Parathyroid adenoma (tissue), 2 donors: ENCODE measurements at regions not wholly inside any gene's neighbourhood (a gene's known extent, or its start where the extent isn't known, plus 50 kb on each side); places are given as distances from the start of the nearest gene placed in this dataset.

ENCODE experiments used
- H2AFZ ChIP-seq: fragments of 300-600 bp; sonication (generic); one replicate; pipeline ENCODE4 v1.7.0; 2017; ENCODE audit warnings: antibody characterized with exemption, mild to moderate bottlenecking
- H3K27ac ChIP-seq: fragments of 300-600 bp; sonication (generic); one replicate; pipeline ENCODE4 v1.7.0; 2017
- H3K27me3 ChIP-seq: fragments of 300-600 bp; sonication (generic); one replicate; pipeline ENCODE4 v1.7.0; 2017; ENCODE audit warnings: low read length; ENCODE audit not compliant: control insufficient read depth, insufficient read depth
- H3K36me3 ChIP-seq: fragments of 300-600 bp; sonication (generic); one replicate; pipeline ENCODE4 v1.7.0; 2017; ENCODE audit warnings: low read length; ENCODE audit not compliant: control insufficient read depth, insufficient read depth
- H3K4me1 ChIP-seq: fragments of 300-600 bp; sonication (generic); one replicate; pipeline ENCODE4 v1.7.0; 2017; ENCODE audit warnings: control low read depth
- H3K4me2 ChIP-seq: fragments of 300-600 bp; sonication (generic); one replicate; pipeline ENCODE4 v1.7.0; 2017; ENCODE audit warnings: low read length
- H3K4me3 ChIP-seq: fragments of 300-600 bp; sonication (generic); one replicate; pipeline ENCODE4 v1.7.0; 2017; ENCODE audit warnings: low read depth, low read length
- H3K79me2 ChIP-seq: fragments of 300-600 bp; sonication (generic); one replicate; pipeline ENCODE4 v1.7.0; 2017; ENCODE audit warnings: control low read depth
- H3K9ac ChIP-seq: fragments of 300-600 bp; sonication (generic); one replicate; pipeline ENCODE4 v1.7.0; 2017; ENCODE audit warnings: mild to moderate bottlenecking
- H3K9me3 ChIP-seq: fragments of 300-600 bp; sonication (generic); one replicate; pipeline ENCODE4 v1.7.0; 2017; ENCODE audit warnings: low read length; ENCODE audit not compliant: control insufficient read depth
- TF ChIP-seq, protein P1 (sequence below): fragments of 300-600 bp; sonication (generic); IDR thresholded peaks from one replicate; pipeline ENCODE4 v1.7.0; 2017; ENCODE audit warnings: antibody characterized with exemption, mild to moderate bottlenecking
- donor health status: primary hyperparathyroidism.

DNA sequence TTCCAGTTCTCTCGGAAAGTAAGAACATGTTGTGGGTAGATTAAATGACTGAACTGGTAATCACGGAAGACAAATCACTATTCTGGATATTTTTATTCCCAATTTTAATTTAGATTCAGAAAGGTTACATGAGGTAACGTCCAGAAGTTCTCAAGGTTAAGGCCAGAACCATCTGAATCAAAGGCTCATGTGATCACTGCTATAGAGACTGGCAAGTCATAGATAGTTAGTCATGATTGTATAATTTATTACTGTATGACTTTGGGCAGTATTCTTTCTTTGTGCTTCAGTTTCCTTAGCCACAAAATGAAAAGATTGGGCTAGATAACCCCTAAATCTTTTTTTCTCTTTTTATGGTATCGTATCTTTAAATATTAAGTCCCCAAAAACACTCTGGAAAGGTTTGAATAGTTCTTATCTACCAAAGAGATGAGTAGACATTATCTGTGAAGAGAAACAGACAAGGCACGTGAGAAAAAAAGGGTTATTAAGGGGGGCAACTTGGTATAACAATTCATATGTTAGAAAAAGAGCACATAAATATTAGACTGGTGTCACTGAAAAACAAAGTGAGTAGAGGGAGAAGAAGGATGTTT, 241.0 kb downstream of the PTPRC start:
- H3K27me3 ChIP-seq = no peaks in the 10 kb centered on the region
- TF ChIP-seq, protein P1, sequence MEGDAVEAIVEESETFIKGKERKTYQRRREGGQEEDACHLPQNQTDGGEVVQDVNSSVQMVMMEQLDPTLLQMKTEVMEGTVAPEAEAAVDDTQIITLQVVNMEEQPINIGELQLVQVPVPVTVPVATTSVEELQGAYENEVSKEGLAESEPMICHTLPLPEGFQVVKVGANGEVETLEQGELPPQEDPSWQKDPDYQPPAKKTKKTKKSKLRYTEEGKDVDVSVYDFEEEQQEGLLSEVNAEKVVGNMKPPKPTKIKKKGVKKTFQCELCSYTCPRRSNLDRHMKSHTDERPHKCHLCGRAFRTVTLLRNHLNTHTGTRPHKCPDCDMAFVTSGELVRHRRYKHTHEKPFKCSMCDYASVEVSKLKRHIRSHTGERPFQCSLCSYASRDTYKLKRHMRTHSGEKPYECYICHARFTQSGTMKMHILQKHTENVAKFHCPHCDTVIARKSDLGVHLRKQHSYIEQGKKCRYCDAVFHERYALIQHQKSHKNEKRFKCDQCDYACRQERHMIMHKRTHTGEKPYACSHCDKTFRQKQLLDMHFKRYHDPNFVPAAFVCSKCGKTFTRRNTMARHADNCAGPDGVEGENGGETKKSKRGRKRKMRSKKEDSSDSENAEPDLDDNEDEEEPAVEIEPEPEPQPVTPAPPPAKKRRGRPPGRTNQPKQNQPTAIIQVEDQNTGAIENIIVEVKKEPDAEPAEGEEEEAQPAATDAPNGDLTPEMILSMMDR = no peak
- no peaks in the 10 kb centered on the region for H3K36me3 ChIP-seq
- no peak overlapping the region for H3K4me2 ChIP-seq
- no peaks in the 10 kb centered on the region for H3K4me1 ChIP-seq
- no peak overlapping the region for H3K27ac ChIP-seq
- no peaks in the 10 kb centered on the region for H3K79me2 ChIP-seq
- no peak overlapping the region for H3K4me3 ChIP-seq
- no peak overlapping the region for H2AFZ ChIP-seq
- no peaks in the 10 kb centered on the region for H3K9me3 ChIP-seq
- H3K9ac ChIP-seq = no peak overlapping the region

DNA sequence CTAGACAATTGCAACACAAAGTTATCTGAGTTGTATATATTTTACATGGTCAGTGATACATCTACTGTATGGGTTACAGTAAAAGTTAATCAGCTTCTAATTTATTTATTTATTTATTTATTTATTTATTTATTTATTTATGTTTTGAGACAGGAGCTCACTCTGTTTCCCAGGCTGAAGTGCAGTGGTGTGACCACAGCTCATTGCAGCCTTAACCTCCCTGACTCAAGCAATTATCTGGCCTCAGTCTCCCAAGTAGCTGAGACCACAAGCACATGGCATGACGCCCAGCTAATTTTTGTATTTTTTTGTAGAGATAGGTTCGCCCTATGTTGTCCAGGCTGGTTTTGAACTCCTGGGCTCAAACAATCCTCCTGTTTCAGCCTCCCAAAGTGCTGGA, 241.6 kb downstream of the PTPRC start:
- Histone ChIP-seq H3K9me3 (no peaks in the 10 kb centered on the region), H3K4me2 (no peak overlapping the region), H3K9ac (no peak overlapping the region), H3K79me2 (no peaks in the 10 kb centered on the region), H3K27me3 (no peaks in the 10 kb centered on the region), H2AFZ (no peak overlapping the region), H3K27ac (no peak overlapping the region), H3K4me1 (no peaks in the 10 kb centered on the region), H3K4me3 (no peak overlapping the region), H3K36me3 (no peaks in the 10 kb centered on the region)
- TF ChIP-seq, protein P1 = no peak

DNA sequence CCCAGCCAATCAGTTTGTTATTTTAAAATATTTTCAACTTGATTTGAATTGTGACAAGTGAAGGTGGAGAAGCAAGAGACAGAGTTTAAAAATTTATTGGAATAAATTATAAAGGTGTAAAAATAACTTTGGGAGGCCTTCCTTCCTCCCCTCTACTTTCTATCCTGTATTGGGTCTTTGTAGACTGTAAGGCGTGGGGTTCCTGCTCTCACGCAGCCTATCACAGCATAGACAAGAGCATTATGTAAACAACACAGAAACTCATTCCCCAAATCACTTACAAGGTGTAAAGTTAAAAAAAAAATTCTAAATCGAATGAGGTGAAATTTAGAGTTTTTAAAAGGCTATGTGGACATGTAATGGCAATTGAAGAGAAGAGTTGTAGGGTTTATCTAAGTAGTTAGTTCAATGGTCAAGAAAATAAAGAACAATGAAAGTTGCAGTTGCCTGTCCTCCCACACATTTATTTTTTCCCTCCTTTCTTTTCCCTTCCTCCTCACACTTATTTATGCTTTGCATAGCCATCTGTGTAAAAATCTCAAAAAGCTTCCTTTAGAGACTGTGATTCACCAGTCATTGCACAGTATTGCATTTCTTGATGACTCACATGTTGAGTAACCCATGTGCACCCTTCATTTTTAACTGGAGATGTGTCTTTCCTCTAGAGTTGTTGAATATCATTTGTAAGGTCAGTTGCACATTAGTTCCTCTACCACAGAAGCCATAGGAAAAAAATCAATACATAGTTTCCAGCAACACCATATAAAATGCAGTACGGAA, 242.2 kb downstream of the PTPRC start:
- no peaks in the 10 kb centered on the region for H3K9me3 ChIP-seq
- H3K27me3 ChIP-seq = no peaks in the 10 kb centered on the region
- H3K9ac ChIP-seq = no peak overlapping the region
- H3K4me1 ChIP-seq = no peaks in the 10 kb centered on the region
- H3K4me3 ChIP-seq = no peak overlapping the region
- H3K36me3 ChIP-seq = no peaks in the 10 kb centered on the region
- H3K4me2 ChIP-seq = no peak overlapping the region
- H3K79me2 ChIP-seq = no peaks in the 10 kb centered on the region
- H3K27ac ChIP-seq = no peak overlapping the region
- TF ChIP-seq, protein P1 = no peak
- no peak overlapping the region for H2AFZ ChIP-seq

DNA sequence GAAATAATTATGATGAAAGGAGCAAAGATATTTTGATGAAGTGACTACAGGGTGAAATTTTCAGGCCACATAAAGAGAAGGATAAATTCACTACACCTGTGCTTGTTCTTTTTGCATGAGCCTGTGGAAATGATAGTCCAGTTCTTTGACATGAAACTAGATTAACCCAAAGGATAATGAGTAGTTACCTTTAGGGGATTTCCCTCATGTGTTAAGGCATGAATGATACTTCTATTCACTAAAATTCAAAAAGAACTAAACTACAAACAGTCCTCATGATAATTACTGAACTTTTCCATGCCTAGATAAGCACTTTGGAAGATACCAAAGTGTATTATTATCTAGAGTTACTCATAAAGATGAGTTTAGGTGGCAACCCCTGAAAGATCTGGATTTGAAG, 244.3 kb downstream of the PTPRC start:
- Histone ChIP-seq H3K27me3 (no peaks in the 10 kb centered on the region), H3K9ac (no peak overlapping the region), H3K4me3 (no peak overlapping the region), H3K9me3 (no peaks in the 10 kb centered on the region), H3K4me1 (no peaks in the 10 kb centered on the region), H3K4me2 (no peak overlapping the region), H2AFZ (no peak overlapping the region), H3K27ac (no peak overlapping the region), H3K36me3 (no peaks in the 10 kb centered on the region), H3K79me2 (no peaks in the 10 kb centered on the region)
- TF ChIP-seq, protein P1 = no peak

DNA sequence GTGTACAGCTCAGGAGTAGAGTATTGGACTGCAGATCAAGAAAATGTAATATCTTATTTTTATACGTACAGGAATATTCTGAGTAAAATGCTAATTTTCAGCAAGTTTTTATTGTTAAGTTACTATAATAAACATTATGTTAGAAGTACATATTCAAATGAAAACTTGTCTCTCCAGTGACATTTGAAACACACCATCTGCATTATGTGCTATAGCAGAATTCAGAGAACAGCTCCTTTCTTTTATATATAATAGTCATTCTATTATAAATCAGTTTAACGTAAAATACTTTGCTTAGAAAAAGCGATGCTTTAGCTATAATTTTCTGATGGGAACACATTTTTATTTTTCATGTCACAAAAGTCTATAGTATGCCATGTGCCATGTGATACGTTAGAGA, 249.0 kb downstream of the PTPRC start:
- Histone ChIP-seq H3K9me3 (no peaks in the 10 kb centered on the region), H3K9ac (no peak overlapping the region), H3K4me1 (no peaks in the 10 kb centered on the region), H3K36me3 (no peaks in the 10 kb centered on the region), H3K79me2 (no peaks in the 10 kb centered on the region), H3K27ac (no peak overlapping the region), H3K27me3 (no peaks in the 10 kb centered on the region), H2AFZ (no peak overlapping the region), H3K4me3 (no peak overlapping the region), H3K4me2 (no peak overlapping the region)
- TF ChIP-seq, protein P1 = no peak
